CD14-positive monocyte (primary cell): ENCODE measurements at regions not wholly inside any gene's neighbourhood (a gene's known extent, or its start where the extent isn't known, plus 50 kb on each side); places are given as distances from the start of the nearest gene placed in this dataset.
A peak's percentile ranks its signal among the peaks of the same experiment; 100 is the strongest.

Experiments used
- DNase-seq, 3 donors: peaks; one replicate each; pipeline ENCODE4 v3.0.0-alpha.2; 2011 to 2022
- H2AFZ ChIP-seq: 2 replicates; pipeline ENCODE4 v1.6.0; 2012; ENCODE audit warnings: mild to moderate bottlenecking, low read depth, low read length, inconsistent platforms; ENCODE audit not compliant: insufficient read depth, poor library complexity, severe bottlenecking
- H3K27ac ChIP-seq, 2 donors: 1 replicate in 1 of 2; 2 replicates in 1 of 2; pipeline ENCODE4 v1.5.1; 2012 to 2013; ENCODE audit warnings: low read length in 2 of 2, control low read depth in 1 of 2, inconsistent platforms in 1 of 2, low read depth in 1 of 2, mild to moderate bottlenecking in 1 of 2
- H3K27me3 ChIP-seq, 2 donors: one replicate each; pipeline versions ENCODE4 v1.6.0 to v1.6.1; 2011 to 2013; ENCODE audit warnings: low read length in 2 of 2; ENCODE audit not compliant: control insufficient read depth in 2 of 2, insufficient read depth in 2 of 2
- H3K36me3 ChIP-seq, 2 donors: replicated peaks in 1 of 2; 1 replicate in 1 of 2; 2 replicates in 1 of 2; pipeline versions ENCODE4 v1.5.1 to v1.6.1; 2012 to 2013; ENCODE audit warnings: low read length in 2 of 2, control low read depth in 1 of 2, inconsistent platforms in 1 of 2, mild to moderate bottlenecking in 1 of 2; ENCODE audit not compliant: insufficient read depth in 2 of 2, control insufficient read depth in 1 of 2
- H3K4me1 ChIP-seq, 2 donors: 1 replicate in 1 of 2; 2 replicates in 1 of 2; pipeline versions ENCODE4 v1.5.1 to v1.6.1; 2012 to 2013; ENCODE audit warnings: low read length in 2 of 2, control low read depth in 1 of 2, inconsistent platforms in 1 of 2, mild to moderate bottlenecking in 1 of 2, moderate library complexity in 1 of 2; ENCODE audit not compliant: insufficient read depth in 2 of 2, control insufficient read depth in 1 of 2
- H3K4me2 ChIP-seq: replicated peaks from 2 replicates; pipeline ENCODE3; 2012; ENCODE audit warnings: low read length, moderate library complexity, mild to moderate bottlenecking; ENCODE audit not compliant: poor library complexity, severe bottlenecking; ENCODE audit errors: extremely low read depth
- H3K4me3 ChIP-seq, 3 experiments: fragments of 200-600 bp in 1 of 3; sonication (generic) in 1 of 3; replicated peaks in 1 of 3; 1 replicate in 2 of 3; 2 replicates in 1 of 3; pipeline ENCODE4 v1.5.1; 2011 to 2013; ENCODE audit warnings: low read length in 3 of 3, mild to moderate bottlenecking in 3 of 3, control low read depth in 2 of 3, low read depth in 2 of 3, inconsistent platforms in 1 of 3, moderate library complexity in 1 of 3
- H3K79me2 ChIP-seq: 2 replicates; pipeline ENCODE4 v1.6.0; 2012; ENCODE audit warnings: mild to moderate bottlenecking, control low read depth, inconsistent platforms, low read length, moderate library complexity; ENCODE audit not compliant: insufficient read depth
- H3K9ac ChIP-seq: 2 replicates; pipeline ENCODE4 v1.6.0; 2017; ENCODE audit warnings: low read length, mild to moderate bottlenecking; ENCODE audit not compliant: insufficient read depth, poor library complexity, severe bottlenecking
- H3K9me3 ChIP-seq, 2 donors: replicated peaks in 1 of 2; 1 replicate in 1 of 2; 2 replicates in 1 of 2; pipeline versions ENCODE4 v1.5.1 to v1.6.1; 2012 to 2013; ENCODE audit warnings: low read length in 2 of 2, control low read depth in 1 of 2; ENCODE audit not compliant: control insufficient read depth in 1 of 2, insufficient read depth in 1 of 2
- H4K20me1 ChIP-seq: 2 replicates; pipeline ENCODE4 v1.6.0; 2012; ENCODE audit warnings: mild to moderate bottlenecking, low read length, control low read depth, moderate library complexity; ENCODE audit not compliant: insufficient read depth
- H3K27ac Mint-ChIP-seq, 7 donors: one replicate each; pipeline ENCODE4 v1.8.0; 2020; ENCODE audit warnings: mild to moderate bottlenecking in 7 of 7, mixed read lengths in 7 of 7, moderate library complexity in 6 of 7, inconsistent platforms in 2 of 7
- H3K27me3 Mint-ChIP-seq, 3 donors: one replicate each; pipeline ENCODE4 v1.8.0; 2021 to 2022; ENCODE audit warnings: low read depth in 3 of 3, mild to moderate bottlenecking in 3 of 3, mixed read lengths in 3 of 3, moderate library complexity in 3 of 3, inconsistent platforms in 1 of 3
- H3K36me3 Mint-ChIP-seq, 2 donors: one replicate each; pipeline ENCODE4 v1.8.0; 2020; ENCODE audit warnings: mixed read lengths in 2 of 2, inconsistent platforms in 1 of 2, mild to moderate bottlenecking in 1 of 2
- H3K4me1 Mint-ChIP-seq: one replicate; pipeline ENCODE4 v1.8.0; 2020; ENCODE audit warnings: mild to moderate bottlenecking, mixed read lengths
- H3K4me3 Mint-ChIP-seq, 2 donors: one replicate each; pipeline ENCODE4 v1.8.0; 2020; ENCODE audit warnings: mild to moderate bottlenecking in 2 of 2, mixed read lengths in 2 of 2, moderate library complexity in 1 of 2
- H3K9me3 Mint-ChIP-seq, 7 donors: one replicate each; pipeline ENCODE4 v1.8.0; 2020 to 2022; ENCODE audit warnings: mixed read lengths in 7 of 7, mild to moderate bottlenecking in 6 of 7, moderate library complexity in 6 of 7, inconsistent platforms in 2 of 7
- CTCF ChIP-seq: fragments of 200-600 bp; IDR thresholded peaks from one replicate; pipeline ENCODE4 v1.8.0; 2022; ENCODE audit warnings: antibody characterized with exemption, mild to moderate bottlenecking
- WGBS: methylation state at CpG from one replicate; pipeline ENCODE4 v1.1.5; 2013; ENCODE audit warnings: missing lambda C conversion rate; ENCODE audit not compliant: insufficient coverage; 5-methylcytosine and 5-hydroxymethylcytosine counted together
- intact Hi-C, 2 donors: fragments of 100-400 bp; cut with micrococcal nuclease; formaldehyde crosslinking; loops; one replicate each; pipeline versions ENCODE4 v1.15.0 to v1.15.1; 2023

- Mint-ChIP-seq H3K4me1 (no peaks in the 10 kb centered on the region), H3K36me3 (no peaks in the 10 kb centered on the region), H3K27ac (no peak overlapping the region), H3K27me3 (peaks cover 0 to 5% (median 0%) of the 10 kb centered on the region in 3 donors), H3K4me3 (peak overlapping the region in 1 of 2 donors; percentile 17), H3K9me3 (no peaks in the 10 kb centered on the region)
- intact Hi-C loops, result loop anchor here in 1 of 2 donors (10.0 kb wide), 1 partner anchor 197 kb away; no protein-coding TSS in a partner anchor
- H3K36me3 ChIP-seq, result no peaks in the 10 kb centered on the region
- no peak overlapping the region for H3K4me3 ChIP-seq
- peak; percentile 11 to 29 (median 29) for DNase-seq
- no peaks in the 10 kb centered on the region for H4K20me1 ChIP-seq
- H3K4me2 ChIP-seq, result no peak overlapping the region
- H3K4me1 ChIP-seq, result no peaks in the 10 kb centered on the region
- TF ChIP-seq CTCF, result peak; percentile 7
- H3K27me3 ChIP-seq, result no peaks in the 10 kb centered on the region
- no peaks in the 10 kb centered on the region for H3K9me3 ChIP-seq
- no peak overlapping the region for H2AFZ ChIP-seq
- H3K27ac ChIP-seq, result no peak overlapping the region
- no peak overlapping the region for H3K9ac ChIP-seq
- no peaks in the 10 kb centered on the region for H3K79me2 ChIP-seq
- WGBS, result 18% methylated on average over 2 of the region's 4 CpGs
These were observed 248.1 kb downstream of the CETN3 start for GRCh38 chr5:90161414-90161813.

GRCh38 chr5:90158131-90158530, 251.4 kb downstream of the CETN3 start:
- Histone ChIP-seq H2AFZ (no peak overlapping the region), H3K36me3 (no peaks in the 10 kb centered on the region), H3K27me3 (no peaks in the 10 kb centered on the region), H3K79me2 (no peaks in the 10 kb centered on the region), H3K9ac (no peak overlapping the region), H3K4me3 (no peak overlapping the region), H3K9me3 (no peaks in the 10 kb centered on the region), H3K4me1 (no peaks in the 10 kb centered on the region), H3K27ac (no peak overlapping the region), H4K20me1 (no peaks in the 10 kb centered on the region), H3K4me2 (no peak overlapping the region)
- intact Hi-C loops, result no loop called here
- Mint-ChIP-seq H3K36me3 (no peaks in the 10 kb centered on the region), H3K27ac (no peak overlapping the region), H3K9me3 (peaks cover 0 to 4% (median 2%) of the 10 kb centered on the region in 7 donors), H3K4me3 (no peak overlapping the region), H3K4me1 (no peaks in the 10 kb centered on the region), H3K27me3 (peaks cover 0 to 5% (median 0%) of the 10 kb centered on the region in 3 donors)
- no CpG with 5 or more reads among the region's 3 CpGs for WGBS
- no peak for TF ChIP-seq CTCF
- DNase-seq, result no peak
